Endothelial cell of umbilical vein (primary cell): ENCODE measurements at regions not wholly inside any gene's neighbourhood (a gene's known extent, or its start where the extent isn't known, plus 50 kb on each side); places are given as distances from the start of the nearest gene placed in this dataset.

Source experiments
- CTCF ChIP-seq, 2 donors: IDR thresholded peaks; 1 replicate in 1 of 2; 2 replicates in 1 of 2; pipeline ENCODE4 v1.5.1; 2011; ENCODE audit warnings: low read length in 2 of 2, mild to moderate bottlenecking in 2 of 2, moderate library complexity in 2 of 2, control low read depth in 1 of 2, inconsistent platforms in 1 of 2, low read depth in 1 of 2; ENCODE audit not compliant: insufficient read depth in 1 of 2; ENCODE audit errors: extremely low read depth in 1 of 2
- EZH2 ChIP-seq: IDR thresholded peaks from 2 replicates; pipeline ENCODE4 v1.6.1; 2012; ENCODE audit warnings: borderline replicate concordance, low read depth, mild to moderate bottlenecking, moderate library complexity, low read length, inconsistent platforms; ENCODE audit not compliant: severe bottlenecking
- MYC ChIP-seq: IDR thresholded peaks from one replicate; pipeline ENCODE4 v1.6.1; 2011; ENCODE audit warnings: mild to moderate bottlenecking, low read depth, low read length
- POLR2A ChIP-seq: IDR thresholded peaks from 2 replicates; pipeline ENCODE4 v1.6.1; 2012; ENCODE audit warnings: low read depth, mild to moderate bottlenecking, control low read depth, low read length

DNA sequence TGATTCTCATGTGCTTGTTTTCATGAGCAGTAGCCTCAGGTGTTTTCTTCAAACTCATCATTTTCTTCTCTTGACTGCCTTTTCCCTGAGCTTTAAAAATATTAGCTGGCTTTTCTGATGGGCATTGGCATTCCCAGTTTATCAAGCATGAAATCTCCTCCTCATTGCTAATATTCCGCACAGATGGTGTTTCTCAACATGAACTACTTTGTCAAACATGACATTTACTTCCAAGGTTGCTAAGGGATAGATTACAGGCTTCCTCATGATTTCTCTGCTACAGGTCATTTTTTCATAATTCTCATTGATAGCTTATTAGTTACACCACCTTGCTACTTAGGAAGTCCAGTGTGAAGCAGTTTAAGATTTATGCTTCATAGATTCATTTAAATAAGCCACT, 1116.9 kb upstream of the CNTNAP5 start:
- TF ChIP-seq CTCF (IDR thresholded peaks at IDR 0.05; ENCODE audit: extremely low read depth in 1 of 2, insufficient read depth in 1 of 2, low read depth in 1 of 2, low read length in 2 of 2) (no peak), EZH2 (no peak), POLR2A (no peak), MYC (no peak)
